ENCODE measurements at regions not wholly inside any gene's neighbourhood (a gene's known extent, or its start where the extent isn't known, plus 50 kb on each side); places are given as distances from the start of the nearest gene placed in this dataset.

DNA sequence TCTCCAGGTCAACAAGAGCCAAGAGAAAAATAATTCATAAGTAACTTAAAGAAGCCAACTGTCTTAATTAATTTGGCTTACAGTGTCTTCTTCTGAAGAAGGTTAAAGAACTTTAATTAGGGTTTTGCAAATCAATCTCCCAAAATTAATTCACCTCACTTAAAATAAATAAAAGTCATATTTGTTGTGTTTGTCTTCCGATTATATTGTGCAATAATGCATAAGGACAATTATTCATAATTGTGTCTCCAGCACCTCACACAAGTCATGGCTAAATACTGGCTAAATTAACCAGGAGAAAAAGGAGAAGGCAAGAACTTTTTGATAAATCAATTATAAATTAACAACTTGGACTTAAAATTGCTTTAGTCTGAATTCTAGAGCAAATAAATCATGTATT, 899.0 kb upstream of the NR2F2 start:
- TF ChIP-seq YY1 (IDR thresholded peaks at IDR 0.05; ENCODE audit: insufficient read depth, insufficient read length), result no peak
- TF ChIP-seq ZNF274 (IDR thresholded peaks at IDR 0.05; ENCODE audit: low read depth, low read length), result no peak
